ENCODE measurements at regions not wholly inside any gene's neighbourhood (a gene's known extent, or its start where the extent isn't known, plus 50 kb on each side); places are given as distances from the start of the nearest gene placed in this dataset.

DNA sequence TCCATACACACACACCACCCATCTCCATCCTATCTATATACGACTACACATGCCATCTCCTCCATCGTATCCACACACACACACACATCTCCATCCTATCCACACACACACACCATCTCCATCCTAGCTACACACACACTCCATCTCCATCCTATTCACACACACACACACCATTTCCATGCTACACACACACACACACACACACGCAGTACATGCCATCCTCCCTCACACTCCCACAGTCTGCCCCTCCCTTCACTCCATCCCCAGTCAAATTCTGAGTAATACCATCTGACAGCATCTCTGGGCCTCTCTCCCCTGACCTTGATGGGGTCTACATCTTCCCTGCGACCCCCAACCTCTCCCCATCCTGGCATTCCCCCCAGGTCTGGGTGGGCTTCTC is 193.8 kb upstream of the LHX5 start:
- intact Hi-C loops (cut with DNase I), result no loop called here
- no peak for ATAC-seq
- no peak for DNase-seq

DNA sequence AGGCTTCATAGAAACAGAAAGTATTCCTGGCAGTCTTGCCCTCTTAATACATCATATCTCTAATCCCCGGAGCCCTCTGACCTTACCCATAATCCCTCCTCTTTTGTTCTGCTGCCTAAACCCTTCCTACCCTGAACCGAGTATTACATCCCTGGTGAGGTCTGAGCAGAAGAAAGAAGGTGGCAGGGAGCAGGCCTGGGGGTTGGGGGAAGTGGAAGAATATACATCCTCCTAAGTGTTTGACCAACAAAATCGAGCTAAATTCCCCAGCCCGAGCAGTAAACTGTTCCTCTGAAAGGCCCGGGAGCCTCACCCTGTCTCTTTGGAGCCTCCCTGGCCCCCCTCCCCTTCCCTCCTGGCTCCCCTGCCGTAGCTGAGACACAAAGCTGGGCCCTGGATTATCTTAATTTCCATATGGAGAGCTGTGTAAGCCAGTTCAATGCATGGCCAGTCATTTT is 192.6 kb upstream of the LHX5 start:
- intact Hi-C loops (cut with DNase I), result no loop called here
- ATAC-seq (no peak), DNase-seq (no peak)

DNA sequence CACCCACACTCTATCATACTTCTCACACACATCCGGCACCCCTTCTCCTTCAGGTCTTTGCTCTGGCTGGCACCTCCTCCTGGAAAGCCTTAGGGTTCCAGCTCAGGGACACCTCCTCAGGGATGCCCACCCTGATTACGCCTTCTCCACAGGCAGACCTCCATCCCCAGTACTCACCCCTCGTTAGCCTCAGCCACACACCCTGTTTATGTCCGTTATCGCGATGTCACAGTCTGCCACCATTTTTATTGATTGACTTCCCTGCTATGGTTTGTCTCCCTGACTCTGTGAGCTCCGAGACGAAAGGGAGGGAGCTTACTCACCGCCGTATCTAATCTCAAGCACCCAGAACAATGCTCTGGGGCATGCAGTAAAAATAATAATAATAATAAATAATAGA is 191.7 kb upstream of the LHX5 start:
- intact Hi-C loops (cut with DNase I), result no loop called here
- DNase-seq (no peak), ATAC-seq (no peak)

DNA sequence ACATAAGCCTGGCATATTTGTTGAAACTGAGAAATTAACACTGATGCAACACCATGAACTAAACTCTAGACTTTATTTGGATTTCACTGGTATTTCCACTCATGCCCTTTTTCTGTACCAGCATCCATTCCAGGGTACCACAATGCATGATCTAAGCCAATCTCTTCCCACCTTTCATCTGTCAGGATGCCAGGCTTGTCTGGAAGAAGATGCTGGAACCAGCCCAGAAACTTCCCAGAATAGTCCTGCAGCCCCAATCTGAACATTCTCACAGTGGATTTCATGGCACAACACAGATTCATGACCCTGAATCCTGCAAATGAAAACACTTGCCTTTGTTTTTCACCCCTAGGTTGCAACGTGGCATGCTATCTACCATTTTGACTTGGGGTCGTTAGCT is 189.3 kb upstream of the LHX5 start:
- no peak for DNase-seq
- intact Hi-C loops (cut with DNase I), result no loop called here
- no peak for ATAC-seq

DNA sequence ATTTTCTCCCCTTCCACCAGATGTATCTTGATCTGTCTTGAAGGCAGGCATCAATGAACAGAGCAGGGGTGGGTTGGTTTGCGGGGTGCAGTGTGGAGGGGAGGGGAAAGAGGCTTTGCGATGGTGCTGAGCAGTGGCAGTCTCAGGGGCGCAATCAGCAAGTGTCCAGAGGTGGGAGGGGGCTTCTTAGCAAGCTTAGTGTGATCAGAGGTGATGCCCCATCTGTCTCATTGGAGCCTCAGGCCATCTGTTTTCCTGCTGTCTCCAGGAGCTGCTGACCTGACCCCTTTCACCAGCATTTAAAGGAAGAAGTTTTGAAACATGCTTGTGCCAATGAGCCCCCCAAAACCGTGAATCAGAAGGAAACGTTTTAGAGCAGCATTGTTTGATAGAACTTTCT is 187.7 kb upstream of the LHX5 start:
- no peak for DNase-seq
- ATAC-seq, result no peak
- intact Hi-C loops (cut with DNase I), result no loop called here

DNA sequence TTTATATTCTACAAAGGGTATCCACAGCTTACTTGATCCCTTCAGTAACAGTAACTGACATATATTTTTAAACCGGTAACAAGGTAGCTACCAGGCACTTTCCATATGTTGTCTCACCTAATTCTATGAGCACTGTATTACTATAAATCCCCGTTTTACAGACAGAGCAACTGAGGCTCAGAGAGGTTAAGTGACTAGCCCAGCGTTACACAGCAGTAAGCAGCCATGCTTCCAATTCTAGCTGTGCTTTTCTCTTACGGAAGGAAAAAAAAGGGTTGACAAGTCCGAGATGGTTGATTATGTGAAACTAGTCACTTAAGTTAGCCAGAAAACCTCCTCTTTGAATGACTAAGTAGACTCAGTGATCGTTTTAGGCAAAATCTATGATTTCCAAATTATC is 187.3 kb upstream of the LHX5 start:
- DNase-seq (no peak), ATAC-seq (no peak)
- intact Hi-C loops (cut with DNase I), result no loop called here

DNA sequence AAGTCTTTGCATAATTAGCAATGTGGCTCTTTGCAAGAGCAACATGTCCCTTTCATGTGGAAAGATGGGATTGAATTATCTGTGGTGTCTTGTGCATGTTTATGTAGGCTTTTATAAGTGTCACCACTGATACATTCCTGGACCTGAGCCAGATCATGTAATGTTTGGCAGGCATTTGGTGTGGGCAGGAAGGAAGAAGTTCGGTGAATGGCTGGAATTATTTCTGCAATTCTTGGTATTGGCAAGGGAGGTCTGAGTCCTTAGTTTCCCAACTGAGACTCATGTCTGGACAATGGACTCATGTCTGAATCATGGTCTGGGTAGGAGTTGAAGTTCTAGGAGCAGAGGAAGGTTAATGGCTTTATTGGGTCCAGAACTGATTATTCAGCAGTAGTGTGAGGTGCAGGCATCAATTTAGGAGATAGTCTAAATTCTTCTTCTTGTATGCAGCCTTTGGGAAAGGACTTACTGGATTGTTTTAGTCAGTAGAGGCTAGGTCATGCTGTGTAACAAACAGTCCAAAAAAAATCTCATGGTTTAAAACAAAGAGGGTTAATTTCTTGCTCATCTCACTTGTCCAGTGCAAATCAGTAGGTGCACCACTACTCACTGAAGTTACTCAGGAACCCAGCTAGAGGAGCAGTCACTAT is 186.5 kb upstream of the LHX5 start:
- no peak for ATAC-seq

DNA sequence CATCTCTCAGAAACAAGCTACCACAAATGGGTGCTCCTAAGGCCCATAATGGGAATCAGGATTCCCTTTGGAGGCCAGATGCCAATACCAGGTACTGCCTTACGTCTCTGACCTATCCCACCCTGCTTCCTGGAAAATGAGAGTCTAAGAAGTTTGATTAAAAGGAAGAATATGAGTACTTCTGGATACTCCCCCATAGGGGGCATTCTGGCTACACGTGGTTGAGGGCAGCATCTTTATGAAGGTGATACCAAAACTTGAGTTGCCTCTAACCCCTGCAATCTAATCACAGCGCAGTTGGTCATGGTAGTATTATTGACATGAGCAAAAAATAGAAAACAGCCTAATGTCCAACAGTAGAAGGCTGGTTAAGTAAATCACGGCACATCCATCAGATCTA is 184.2 kb upstream of the LHX5 start:
- intact Hi-C loops (cut with DNase I), result no loop called here
- ATAC-seq (no peak), DNase-seq (no peak)

More for the DNA sequence above, 186.5 kb upstream of the LHX5 start:
- DNase-seq, result no peak
- intact Hi-C loops (cut with DNase I), result no loop called here

DNA sequence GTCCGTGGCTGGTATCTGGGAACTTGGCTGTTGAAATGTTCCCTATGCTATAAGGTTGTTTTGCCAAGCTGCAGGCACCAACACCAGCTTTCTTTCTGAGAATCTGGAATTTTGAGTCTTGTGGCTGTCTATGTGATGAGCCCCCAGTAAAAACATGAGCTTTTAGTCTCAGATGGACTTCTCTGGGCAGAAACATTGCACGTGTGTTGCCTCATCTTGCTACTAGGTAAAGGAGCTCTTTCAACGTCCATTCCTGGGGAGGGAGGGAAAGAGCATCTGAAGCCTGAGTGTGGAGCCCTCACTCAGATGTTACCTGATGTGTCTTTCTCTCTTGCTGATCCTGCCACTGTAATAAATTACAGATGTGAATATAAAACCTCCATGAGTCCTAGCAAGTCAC is 183.8 kb upstream of the LHX5 start:
- intact Hi-C loops (cut with DNase I), result no loop called here
- ATAC-seq (no peak), DNase-seq (no peak)

DNA sequence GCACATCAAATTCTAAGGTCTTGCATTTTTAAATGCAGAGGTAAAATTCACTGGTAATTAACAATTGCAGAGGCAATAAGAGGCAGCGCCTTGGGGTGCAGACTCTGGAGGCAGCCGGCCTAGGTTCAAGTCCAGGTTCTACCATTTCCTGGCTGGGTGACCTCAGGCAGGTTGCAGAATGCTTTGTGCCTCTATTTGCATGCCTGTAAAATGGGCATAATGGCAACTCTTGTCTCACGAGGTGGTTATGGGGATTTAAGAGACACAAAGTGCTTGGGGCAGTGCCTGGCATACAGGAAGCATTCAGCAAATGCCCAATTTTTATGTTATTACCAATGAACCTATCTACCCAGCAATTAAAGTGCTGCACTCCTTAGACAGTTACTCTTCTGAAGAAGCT is 180.0 kb upstream of the LHX5 start:
- no peak for ATAC-seq
- no peak for DNase-seq
- intact Hi-C loops (cut with DNase I), result no loop called here

DNA sequence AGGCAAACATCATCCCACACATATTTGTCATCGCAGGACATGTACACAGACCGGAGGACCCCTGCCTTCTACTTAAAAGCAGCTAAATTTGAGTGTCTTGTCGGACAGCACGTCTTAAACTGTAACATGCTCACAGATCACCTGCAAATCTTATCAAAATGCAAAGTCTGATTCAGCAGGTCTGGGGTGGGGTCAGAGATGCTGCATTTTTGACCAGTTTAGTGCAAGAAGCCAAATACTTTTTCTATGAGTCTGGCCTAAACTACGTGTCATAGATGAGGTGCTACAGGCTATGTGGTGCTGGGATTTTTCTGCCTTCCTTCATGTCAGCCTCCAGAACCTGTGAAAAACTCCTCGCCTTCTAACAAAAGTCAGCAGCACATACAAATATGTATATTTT is 178.8 kb upstream of the LHX5 start:
- DNase-seq (no peak), ATAC-seq (peak in 1 of 2 donors; percentile 44)
- intact Hi-C loops (cut with DNase I), result no loop called here

DNA sequence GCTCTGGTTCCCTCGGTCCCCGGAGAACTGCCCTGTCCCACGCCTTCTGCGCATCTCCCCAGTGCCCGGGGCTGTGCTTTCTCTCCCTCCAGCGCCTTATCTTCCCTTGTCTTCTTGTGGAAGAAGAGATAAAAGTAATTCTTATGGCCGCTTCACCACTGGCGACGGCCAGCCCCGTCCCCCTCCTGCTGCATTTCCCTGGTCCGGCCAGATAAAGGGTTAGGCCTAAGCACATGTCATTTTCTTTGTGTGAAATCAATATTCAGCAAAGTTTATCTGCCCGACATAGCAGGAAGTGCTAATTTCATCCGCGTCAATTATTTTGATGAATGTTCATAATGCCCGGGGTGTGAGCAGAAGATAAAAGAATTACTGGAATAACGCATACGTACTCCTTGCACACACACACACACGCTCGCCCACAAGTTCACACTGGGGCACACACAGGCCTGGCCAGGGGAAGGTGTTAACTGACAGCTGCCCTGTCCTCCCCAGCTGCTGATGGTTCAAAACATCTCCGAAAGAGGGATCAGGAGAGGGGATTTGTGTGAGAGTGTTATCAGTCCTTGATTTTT is 177.7 kb upstream of the LHX5 start:
- DNase-seq, result no peak

DNA sequence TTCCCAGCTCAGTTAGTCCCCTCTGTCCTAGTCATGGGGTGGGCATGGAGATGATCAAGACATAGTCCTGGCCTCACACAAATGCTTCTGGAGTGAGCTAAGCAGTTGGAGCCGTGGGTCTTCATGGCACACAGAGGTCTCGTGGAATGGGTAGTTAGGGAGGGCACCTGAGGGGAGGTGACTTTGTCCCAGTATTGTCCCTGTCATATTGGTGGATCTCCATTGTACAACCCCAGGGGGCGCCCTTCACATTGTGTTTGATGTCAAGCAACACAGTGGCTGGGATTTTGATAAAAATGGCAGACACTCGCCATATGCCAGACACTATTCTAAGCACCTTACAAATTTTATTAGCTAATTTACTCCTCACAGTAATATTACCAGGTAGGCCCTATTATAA is 175.4 kb upstream of the LHX5 start:
- intact Hi-C loops (cut with DNase I), result no loop called here

More for the DNA sequence above, 177.7 kb upstream of the LHX5 start:
- ATAC-seq, result no peak
- intact Hi-C loops (cut with DNase I), result no loop called here

DNA sequence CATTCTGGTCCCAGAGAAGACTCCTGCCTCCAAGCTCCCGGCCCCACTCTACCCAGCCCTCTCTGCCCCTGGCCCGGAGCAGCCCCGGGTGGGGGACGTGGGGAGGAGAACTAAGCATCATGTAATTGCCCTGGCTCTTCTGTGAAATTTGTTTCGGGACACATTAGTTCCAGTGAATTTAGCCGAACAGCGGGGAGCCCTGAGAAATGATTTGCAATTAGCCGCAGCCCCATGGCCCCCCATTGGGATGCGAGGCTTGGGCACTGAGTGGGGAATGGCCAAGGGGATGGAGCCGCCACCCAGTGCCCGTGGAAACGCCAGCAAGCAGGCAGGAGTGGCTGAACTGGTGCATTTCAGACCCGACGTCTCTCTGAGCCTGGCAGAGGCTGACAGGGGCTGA is 173.9 kb upstream of the LHX5 start:
- no peak for DNase-seq
- ATAC-seq, result no peak
- intact Hi-C loops (cut with DNase I), result no loop called here

More for the DNA sequence above, 175.4 kb upstream of the LHX5 start:
- no peak for DNase-seq
- no peak for ATAC-seq

DNA sequence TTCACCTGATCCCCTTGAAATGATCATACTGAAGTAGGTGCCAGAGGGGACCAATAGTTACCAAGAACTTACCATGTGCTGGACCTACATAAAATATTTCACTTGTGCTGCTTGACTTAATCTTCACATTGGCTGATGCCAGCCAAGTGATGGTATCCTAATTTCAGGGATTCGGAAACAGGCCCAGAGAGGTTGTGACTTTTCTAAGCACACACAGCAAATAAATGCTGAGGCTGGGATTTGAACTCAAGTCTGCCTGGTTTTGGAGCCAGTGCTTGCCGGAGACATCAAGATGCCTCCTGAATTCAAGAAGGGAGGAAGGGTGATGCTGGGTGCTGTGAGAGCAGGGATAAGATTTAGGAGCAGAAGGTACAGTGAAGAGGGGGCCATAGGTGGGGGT is 173.5 kb upstream of the LHX5 start:
- intact Hi-C loops (cut with DNase I), result no loop called here
- ATAC-seq, result no peak
- no peak for DNase-seq

DNA sequence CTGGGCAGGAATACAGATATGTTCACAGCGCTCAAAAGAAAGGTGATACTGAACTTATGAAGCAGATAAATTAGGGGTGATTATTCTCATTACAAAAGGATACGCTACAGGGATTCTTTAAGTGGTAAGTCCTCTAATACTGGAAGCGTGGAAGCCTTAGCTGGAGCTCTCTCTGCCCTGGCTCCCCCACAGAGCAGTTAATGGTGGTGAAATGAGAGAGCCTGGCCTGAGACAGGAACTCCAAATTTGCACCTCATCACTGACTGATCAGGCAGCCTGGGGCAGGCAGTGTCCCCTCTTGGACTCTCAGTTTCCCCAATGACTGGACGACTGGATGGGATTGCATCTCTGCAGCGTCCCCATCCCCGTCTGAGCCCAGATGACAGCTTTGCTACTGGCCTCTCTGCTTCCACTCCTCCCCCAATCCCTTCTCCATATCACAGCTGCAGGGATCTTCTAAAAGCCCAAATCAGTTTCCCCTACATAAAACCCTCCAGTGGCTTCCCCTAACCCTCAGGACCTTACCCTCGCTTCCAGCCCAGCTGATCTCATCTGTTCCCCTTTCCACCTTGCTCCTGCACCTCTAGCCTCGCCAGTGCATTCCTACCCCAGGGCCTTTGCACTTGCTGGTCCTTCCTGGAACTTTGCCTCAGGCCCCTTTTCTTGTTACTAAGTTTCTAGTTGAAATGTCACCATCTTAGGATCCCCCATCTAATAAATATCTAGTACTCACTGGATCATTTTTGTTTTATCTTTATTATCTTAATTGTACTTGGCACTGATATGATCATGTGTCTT is 171.7 kb upstream of the LHX5 start:
- intact Hi-C loops (cut with DNase I), result no loop called here
- DNase-seq (no peak), ATAC-seq (no peak)

DNA sequence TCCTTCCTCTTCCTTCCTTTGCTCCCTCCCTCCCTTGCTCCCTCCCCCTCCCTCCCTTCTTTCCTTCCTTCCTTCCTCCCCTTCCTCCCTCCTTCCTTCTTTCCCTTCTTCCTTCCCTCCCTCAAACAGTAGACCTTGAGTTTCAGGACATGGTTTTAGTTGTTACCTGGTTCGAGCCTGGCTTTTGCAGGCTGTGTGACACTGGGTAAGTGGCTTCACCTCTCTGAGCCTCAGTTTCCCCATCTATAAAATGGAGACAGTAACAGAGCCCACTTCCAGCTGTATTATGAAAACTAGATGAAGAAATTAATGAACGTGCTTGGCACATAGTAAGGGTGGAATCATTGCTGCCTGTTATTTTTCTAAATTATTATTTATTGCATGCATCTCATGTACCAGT is 171.0 kb upstream of the LHX5 start:
- DNase-seq (no peak), ATAC-seq (no peak)
- intact Hi-C loops (cut with DNase I), result no loop called here

DNA sequence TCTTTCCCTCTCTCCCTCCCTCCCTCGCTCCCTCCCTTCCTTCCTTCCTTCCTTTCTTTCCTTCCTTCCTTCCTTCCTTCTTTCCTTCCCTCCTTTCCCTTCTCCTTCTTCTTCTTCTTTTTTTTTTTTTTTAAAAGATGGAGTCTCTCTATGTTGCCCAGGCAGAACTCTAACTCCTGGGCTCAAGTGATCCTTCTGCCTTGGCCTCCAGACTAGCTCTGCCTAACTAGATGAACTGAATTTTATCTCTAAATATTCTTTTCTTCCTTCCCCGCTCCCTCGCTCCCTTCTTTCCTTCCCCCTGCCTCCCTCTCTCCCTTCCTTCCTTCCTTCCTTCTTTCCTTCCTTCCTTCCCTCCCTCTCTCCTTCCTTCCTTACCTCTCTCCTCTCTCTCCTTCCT is 170.5 kb upstream of the LHX5 start:
- DNase-seq, result no peak
- intact Hi-C loops (cut with DNase I), result no loop called here
- ATAC-seq, result no peak

DNA sequence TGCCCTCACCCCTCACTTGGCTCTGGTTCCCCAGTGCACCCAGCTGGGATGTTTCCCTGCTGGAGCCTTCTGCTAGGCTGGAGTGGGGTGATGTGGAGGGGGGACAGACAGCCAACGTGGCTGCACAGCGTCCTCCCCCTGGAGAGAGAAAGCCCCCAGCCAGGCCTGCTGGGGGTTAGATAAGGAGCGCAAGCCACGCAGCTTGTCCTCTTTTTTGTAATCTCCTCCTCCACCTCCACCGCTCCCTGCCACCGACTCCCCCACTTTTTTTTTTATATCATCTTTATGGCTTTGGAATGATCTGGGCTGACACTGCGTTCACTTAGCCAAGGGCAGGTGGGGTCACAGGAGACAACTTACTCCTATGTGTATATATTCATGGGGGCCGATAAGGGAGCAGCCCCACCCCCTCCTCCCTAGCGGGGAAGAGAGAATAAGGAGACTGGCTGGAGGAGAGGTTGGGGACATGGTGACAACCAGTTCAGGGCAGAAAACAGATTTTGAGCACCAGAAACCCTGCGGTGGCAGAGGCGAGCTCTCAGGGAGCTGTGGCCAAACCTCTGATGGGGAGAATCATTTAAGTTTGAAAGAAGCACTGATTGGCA is 169.9 kb upstream of the LHX5 start:
- ATAC-seq (no peak), DNase-seq (no peak)
- intact Hi-C loops (cut with DNase I), result no loop called here

DNA sequence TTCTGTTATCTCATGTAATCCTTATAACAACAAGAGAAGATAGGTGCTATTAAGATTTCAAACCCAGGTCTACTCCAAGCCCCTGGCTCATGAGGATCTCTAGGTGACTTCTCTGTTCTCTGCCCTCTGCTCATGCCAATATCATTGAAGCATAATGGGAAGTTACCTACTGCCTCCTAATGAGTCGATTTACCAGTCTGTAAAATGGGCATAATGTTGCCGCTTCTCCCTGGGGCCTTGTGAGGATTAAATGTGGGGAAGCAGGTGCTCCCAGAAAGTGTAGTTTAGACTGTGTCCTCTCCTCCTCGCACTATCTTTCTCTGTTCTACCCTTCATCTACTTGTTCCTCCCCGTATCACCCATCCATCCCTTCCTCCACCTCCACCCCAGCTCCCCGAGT is 169.2 kb upstream of the LHX5 start:
- intact Hi-C loops (cut with DNase I), result no loop called here
- DNase-seq, result no peak
- no peak for ATAC-seq

Data from left cardiac atrium (tissue), 4 donors.